ENCODE measurements at regions not wholly inside any gene's neighbourhood (a gene's known extent, or its start where the extent isn't known, plus 50 kb on each side); places are given as distances from the start of the nearest gene placed in this dataset.

- CTCF ChIA-PET, result no interaction called here
- no peak overlapping the region for H3K27ac Mint-ChIP-seq
Measured at GRCh38 chr6:156451726-156452125, 325.5 kb upstream of the ARID1B start.

GRCh38 chr6:156451088-156451487 lies 326.1 kb upstream of the ARID1B start:
- Mint-ChIP-seq H3K4me3 (no peak overlapping the region), H3K9me3 (no peaks in the 10 kb centered on the region), H3K27ac (no peak overlapping the region), H3K27me3 (no peaks in the 10 kb centered on the region), H3K4me1 (no peaks in the 10 kb centered on the region), H3K36me3 (no peaks in the 10 kb centered on the region)
- no peak for DNase-seq
- CTCF ChIA-PET, result no interaction called here

More at GRCh38 chr6:156451726-156452125, 325.5 kb upstream of the ARID1B start:
- H3K27me3 Mint-ChIP-seq, result no peaks in the 10 kb centered on the region
- H3K36me3 Mint-ChIP-seq, result no peaks in the 10 kb centered on the region
- H3K4me1 Mint-ChIP-seq, result no peaks in the 10 kb centered on the region
- H3K4me3 Mint-ChIP-seq, result no peak overlapping the region
- no peak for DNase-seq
- no peaks in the 10 kb centered on the region for H3K9me3 Mint-ChIP-seq

- Mint-ChIP-seq H3K27me3 (no peaks in the 10 kb centered on the region), H3K9me3 (no peaks in the 10 kb centered on the region), H3K4me3 (no peak overlapping the region), H3K36me3 (no peaks in the 10 kb centered on the region), H3K27ac (no peak overlapping the region), H3K4me1 (no peaks in the 10 kb centered on the region)
- CTCF ChIA-PET, result no interaction called here
- DNase-seq, result no peak
Measured at GRCh38 chr6:156450421-156450820, 326.8 kb upstream of the ARID1B start.

GRCh38 chr6:156449569-156449968 lies 327.6 kb upstream of the ARID1B start:
- Mint-ChIP-seq H3K27me3 (no peaks in the 10 kb centered on the region), H3K4me1 (no peaks in the 10 kb centered on the region), H3K27ac (no peak overlapping the region), H3K4me3 (no peak overlapping the region), H3K9me3 (no peaks in the 10 kb centered on the region), H3K36me3 (no peaks in the 10 kb centered on the region)
- CTCF ChIA-PET, result interaction anchor here (1.6 kb wide), 1 partner anchor 12 kb away, joined by 3 read pairs; no protein-coding TSS in a partner anchor
- no peak for DNase-seq

- no peak for DNase-seq
- no peak overlapping the region for H3K27ac Mint-ChIP-seq
- no peaks in the 10 kb centered on the region for H3K27me3 Mint-ChIP-seq
- no peak overlapping the region for H3K4me3 Mint-ChIP-seq
- no peaks in the 10 kb centered on the region for H3K4me1 Mint-ChIP-seq
- CTCF ChIA-PET, result interaction anchor here (1.6 kb wide), 1 partner anchor 12 kb away, joined by 3 read pairs; no protein-coding TSS in a partner anchor
- H3K36me3 Mint-ChIP-seq, result no peaks in the 10 kb centered on the region
- H3K9me3 Mint-ChIP-seq, result no peaks in the 10 kb centered on the region
Measured at GRCh38 chr6:156449128-156449527, 328.1 kb upstream of the ARID1B start.

GRCh38 chr6:156448579-156448978 lies 328.6 kb upstream of the ARID1B start:
- no peaks in the 10 kb centered on the region for H3K4me1 Mint-ChIP-seq
- DNase-seq, result no peak
- no peak overlapping the region for H3K4me3 Mint-ChIP-seq
- CTCF ChIA-PET, result interaction anchor here (1.6 kb wide), 1 partner anchor 11 kb away, joined by 3 read pairs; no protein-coding TSS in a partner anchor
- no peaks in the 10 kb centered on the region for H3K36me3 Mint-ChIP-seq
- H3K27ac Mint-ChIP-seq, result no peak overlapping the region
- no peaks in the 10 kb centered on the region for H3K9me3 Mint-ChIP-seq
- no peaks in the 10 kb centered on the region for H3K27me3 Mint-ChIP-seq

- no peak overlapping the region for H3K4me3 Mint-ChIP-seq
- CTCF ChIA-PET, result no interaction called here
- no peaks in the 10 kb centered on the region for H3K4me1 Mint-ChIP-seq
- H3K9me3 Mint-ChIP-seq, result no peaks in the 10 kb centered on the region
- H3K36me3 Mint-ChIP-seq, result no peaks in the 10 kb centered on the region
- DNase-seq, result no peak
- H3K27me3 Mint-ChIP-seq, result peaks cover 11% of the 10 kb centered on the region
- no peak overlapping the region for H3K27ac Mint-ChIP-seq
Measured at GRCh38 chr6:156440688-156441087, 336.5 kb upstream of the ARID1B start.

GRCh38 chr6:156438350-156438923 lies 338.7 kb upstream of the ARID1B start:
- Mint-ChIP-seq H3K4me1 (no peaks in the 10 kb centered on the region), H3K27ac (no peak overlapping the region), H3K36me3 (no peaks in the 10 kb centered on the region), H3K9me3 (no peaks in the 10 kb centered on the region), H3K27me3 (peaks cover 11% of the 10 kb centered on the region), H3K4me3 (no peak overlapping the region)
- CTCF ChIA-PET, result no interaction called here
- no peak for DNase-seq

- Mint-ChIP-seq H3K27ac (no peak overlapping the region), H3K4me3 (no peak overlapping the region), H3K4me1 (no peaks in the 10 kb centered on the region), H3K27me3 (peaks cover 11% of the 10 kb centered on the region), H3K36me3 (no peaks in the 10 kb centered on the region), H3K9me3 (no peaks in the 10 kb centered on the region)
- CTCF ChIA-PET, result interaction anchor here (1.3 kb wide), 1 partner anchor 12 kb away, joined by 3 read pairs; no protein-coding TSS in a partner anchor
- no peak for DNase-seq
Measured at GRCh38 chr6:156437121-156437879, 339.9 kb upstream of the ARID1B start.

- H3K27me3 Mint-ChIP-seq, result peaks cover 3% of the 10 kb centered on the region
- H3K9me3 Mint-ChIP-seq, result no peaks in the 10 kb centered on the region
- no peak overlapping the region for H3K27ac Mint-ChIP-seq
- CTCF ChIA-PET, result no interaction called here
- no peak overlapping the region for H3K4me3 Mint-ChIP-seq
- DNase-seq, result no peak
- H3K4me1 Mint-ChIP-seq, result no peaks in the 10 kb centered on the region
- no peaks in the 10 kb centered on the region for H3K36me3 Mint-ChIP-seq
Measured at GRCh38 chr6:156434795-156435190, 342.4 kb upstream of the ARID1B start.

GRCh38 chr6:156434049-156434794 lies 343.0 kb upstream of the ARID1B start:
- H3K9me3 Mint-ChIP-seq, result no peaks in the 10 kb centered on the region
- peaks cover 3% of the 10 kb centered on the region for H3K27me3 Mint-ChIP-seq
- H3K4me3 Mint-ChIP-seq, result no peak overlapping the region
- CTCF ChIA-PET, result no interaction called here
- no peak for DNase-seq
- no peaks in the 10 kb centered on the region for H3K36me3 Mint-ChIP-seq
- no peak overlapping the region for H3K27ac Mint-ChIP-seq
- no peaks in the 10 kb centered on the region for H3K4me1 Mint-ChIP-seq

GRCh38 chr6:156432543-156432942 lies 344.6 kb upstream of the ARID1B start:
- Mint-ChIP-seq H3K36me3 (no peaks in the 10 kb centered on the region), H3K4me1 (no peaks in the 10 kb centered on the region), H3K27ac (no peak overlapping the region), H3K9me3 (no peaks in the 10 kb centered on the region), H3K4me3 (no peak overlapping the region), H3K27me3 (peaks cover 3% of the 10 kb centered on the region)
- no peak for DNase-seq
- CTCF ChIA-PET, result no interaction called here

GRCh38 chr6:156430386-156430785 lies 346.8 kb upstream of the ARID1B start:
- H3K27me3 Mint-ChIP-seq, result peaks cover 4% of the 10 kb centered on the region
- H3K27ac Mint-ChIP-seq, result no peak overlapping the region
- H3K4me1 Mint-ChIP-seq, result peaks cover under 1% of the 10 kb centered on the region
- no peaks in the 10 kb centered on the region for H3K9me3 Mint-ChIP-seq
- no peak overlapping the region for H3K4me3 Mint-ChIP-seq
- H3K36me3 Mint-ChIP-seq, result no peaks in the 10 kb centered on the region
- CTCF ChIA-PET, result no interaction called here
- DNase-seq, result no peak

- Mint-ChIP-seq H3K27me3 (peaks cover 4% of the 10 kb centered on the region), H3K4me3 (no peak overlapping the region), H3K4me1 (peaks cover 31% of the 10 kb centered on the region), H3K9me3 (peaks cover 2% of the 10 kb centered on the region), H3K27ac (no peak overlapping the region), H3K36me3 (peaks cover 3% of the 10 kb centered on the region)
- CTCF ChIA-PET, result interaction anchor here (0.6 to 1.1 kb wide), 2 partner anchors 103 to 138 kb away, joined by 3 to 4 read pairs; no protein-coding TSS in a partner anchor
- no peak for DNase-seq
Measured at GRCh38 chr6:156427345-156427744, 349.8 kb upstream of the ARID1B start.
